H1 (cell line): ENCODE measurements at regions not wholly inside any gene's neighbourhood (a gene's known extent, or its start where the extent isn't known, plus 50 kb on each side); places are given as distances from the start of the nearest gene placed in this dataset.

Experiments
- CTCF ChIA-PET: fragments of 300-600 bp; sonication (Branson Sonifier 250); formaldehyde crosslinking; loops from one replicate; lab custom pipeline; 2021; ENCODE audit not compliant: partially characterized antibody; lab: Charles Lee
- POLR2A ChIA-PET: fragments of 300-600 bp; sonication (Branson Sonifier 250); formaldehyde crosslinking; loops from one replicate; lab custom pipeline; 2021; ENCODE audit warnings: inconsistent platforms; ENCODE audit not compliant: partially characterized antibody; lab: Charles Lee
- DNase-seq, 2 experiments: peaks; one replicate each; pipeline versions ENCODE4 v3.0.0 to v3.0.0-alpha.2; 2010 to 2022; ENCODE audit warnings: low spot score in 2 of 2, low read depth in 1 of 2, mixed read lengths in 1 of 2
- FAIRE-seq: peaks from 2 replicates; lab custom pipeline; 2011; peaks lifted over from hg19 to GRCh38; lab: Jason Lieb, UNC
- H2AFZ ChIP-seq: 2 replicates; pipeline ENCODE4 v1.8.1; 2012; ENCODE audit warnings: low read length, inconsistent platforms
- H2AK5ac ChIP-seq: 2 replicates; pipeline ENCODE4 v1.6.1; 2013; ENCODE audit warnings: low read depth, low read length
- H2BK120ac ChIP-seq: replicated peaks from 2 replicates; pipeline ENCODE3; 2013; ENCODE audit warnings: low read depth, low read length, inconsistent platforms
- H2BK12ac ChIP-seq: 2 replicates; pipeline ENCODE4 v1.6.1; 2013; ENCODE audit warnings: low read depth, low read length
- H2BK15ac ChIP-seq: 2 replicates; pipeline ENCODE4 v1.6.1; 2013; ENCODE audit warnings: low read length
- H2BK20ac ChIP-seq: 2 replicates; pipeline ENCODE4 v1.6.1; 2013; ENCODE audit warnings: low read length
- H2BK5ac ChIP-seq: 2 replicates; pipeline ENCODE4 v1.6.1; 2013; ENCODE audit warnings: low read depth, low read length
- H3K14ac ChIP-seq: 2 replicates; pipeline ENCODE4 v1.6.1; 2013; ENCODE audit warnings: inconsistent platforms; ENCODE audit not compliant: insufficient read length
- H3K18ac ChIP-seq: 2 replicates; pipeline ENCODE4 v1.6.1; 2013; ENCODE audit warnings: low read length; ENCODE audit errors: extremely low read depth
- H3K23ac ChIP-seq: 2 replicates; pipeline ENCODE4 v1.6.1; 2013; ENCODE audit warnings: inconsistent platforms; ENCODE audit not compliant: insufficient read length
- H3K23me2 ChIP-seq: 2 replicates; pipeline ENCODE4 v1.6.1; 2013; ENCODE audit warnings: low read depth, low read length
- H3K27ac ChIP-seq: 2 replicates; pipeline ENCODE4 v1.6.1; 2011; ENCODE audit warnings: low read depth, low read length, inconsistent platforms
- H3K27me3 ChIP-seq, 4 experiments: replicated peaks in 1 of 4; 1 replicate in 1 of 4; 2 replicates in 3 of 4; pipeline versions ENCODE4 v1.6.1 to v1.8.1; 2011 to 2013; ENCODE audit warnings: low read length in 3 of 4, mild to moderate bottlenecking in 3 of 4, inconsistent platforms in 2 of 4, mixed read lengths in 2 of 4, moderate library complexity in 1 of 4; ENCODE audit not compliant: control insufficient read depth in 3 of 4, insufficient read depth in 3 of 4; ENCODE audit errors: extremely low read depth in 1 of 4
- H3K36me3 ChIP-seq, 4 experiments: 2 replicates each; pipeline versions ENCODE4 v1.6.1 to v1.8.1; 2011 to 2013; ENCODE audit warnings: mild to moderate bottlenecking in 4 of 4, low read length in 3 of 4, moderate library complexity in 2 of 4, control low read depth in 1 of 4, inconsistent platforms in 1 of 4; ENCODE audit not compliant: insufficient read depth in 4 of 4, control insufficient read depth in 2 of 4
- H3K4ac ChIP-seq: replicated peaks from 2 replicates; pipeline ENCODE3; 2013; ENCODE audit warnings: low read length, low read depth, mixed read lengths, inconsistent platforms; ENCODE audit not compliant: insufficient read length
- H3K4me1 ChIP-seq, 4 experiments: replicated peaks in 1 of 4; 1 replicate in 1 of 4; 2 replicates in 3 of 4; pipeline versions ENCODE4 v1.6.1 to v1.8.1; 2011 to 2013; ENCODE audit warnings: low read length in 3 of 4, inconsistent platforms in 2 of 4, mixed read lengths in 1 of 4; ENCODE audit not compliant: insufficient read depth in 4 of 4, control insufficient read depth in 3 of 4
- H3K4me2 ChIP-seq, 2 experiments: 2 replicates each; pipeline versions ENCODE4 v1.6.1 to v1.8.1; 2011 to 2013; ENCODE audit warnings: low read depth in 2 of 2, low read length in 2 of 2, control low read depth in 1 of 2, inconsistent platforms in 1 of 2, mild to moderate bottlenecking in 1 of 2; ENCODE audit not compliant: insufficient read depth in 1 of 2
- H3K4me3 ChIP-seq, 4 experiments: fragments of 200-600, 300-600 bp in 1 of 4; sonication (generic), shearing (Covaris generic), sonication (Bioruptor Twin) in 1 of 4; 2 replicates each; pipeline versions ENCODE4 v1.5.1 to v1.8.1; 2011 to 2016; ENCODE audit warnings: low read length in 4 of 4, low read depth in 3 of 4, control low read depth in 2 of 4, inconsistent platforms in 2 of 4, mild to moderate bottlenecking in 2 of 4, mixed read lengths in 1 of 4, moderate library complexity in 1 of 4; ENCODE audit not compliant: insufficient read depth in 2 of 4; ENCODE audit errors: extremely low read depth in 1 of 4
- H3K56ac ChIP-seq: replicated peaks from 2 replicates; pipeline ENCODE3; 2013; ENCODE audit warnings: low read depth, mild to moderate bottlenecking, mixed read lengths, low read length, inconsistent platforms; ENCODE audit not compliant: insufficient read length
- H3K79me1 ChIP-seq: 2 replicates; pipeline ENCODE4 v1.6.1; 2013; ENCODE audit warnings: low read depth, low read length, control low read depth
- H3K79me2 ChIP-seq, 2 experiments: 2 replicates each; pipeline versions ENCODE4 v1.6.1 to v1.8.1; 2012 to 2013; ENCODE audit warnings: low read length in 2 of 2, mild to moderate bottlenecking in 2 of 2, inconsistent platforms in 1 of 2; ENCODE audit not compliant: insufficient read depth in 2 of 2, control insufficient read depth in 1 of 2
- H3K9ac ChIP-seq, 4 experiments: replicated peaks in 1 of 4; 1 replicate in 1 of 4; 2 replicates in 3 of 4; pipeline versions ENCODE4 v1.6.1 to v1.8.1; 2011 to 2013; ENCODE audit warnings: low read depth in 3 of 4, low read length in 3 of 4, control low read depth in 2 of 4, mild to moderate bottlenecking in 2 of 4, moderate library complexity in 2 of 4, inconsistent platforms in 1 of 4; ENCODE audit errors: extremely low read depth in 1 of 4
- H3K9me3 ChIP-seq, 2 experiments: 2 replicates each; pipeline versions ENCODE4 v1.6.1 to v1.8.1; 2012 to 2013; ENCODE audit warnings: mild to moderate bottlenecking in 2 of 2, moderate library complexity in 2 of 2, control low read depth in 1 of 2, inconsistent platforms in 1 of 2, low read depth in 1 of 2, low read length in 1 of 2, mixed read lengths in 1 of 2; ENCODE audit not compliant: insufficient read depth in 2 of 2
- H4K20me1 ChIP-seq, 2 experiments: replicated peaks in 1 of 2; 2 replicates each; pipeline versions ENCODE3 to v1.8.1; 2011 to 2013; ENCODE audit warnings: inconsistent platforms in 2 of 2, low read length in 2 of 2, mild to moderate bottlenecking in 1 of 2; ENCODE audit not compliant: insufficient read depth in 2 of 2, control insufficient read depth in 1 of 2
- H4K5ac ChIP-seq: 2 replicates; pipeline ENCODE4 v1.6.1; 2013; ENCODE audit warnings: low read length, low read depth, mixed read lengths, inconsistent platforms; ENCODE audit not compliant: insufficient read length
- H4K8ac ChIP-seq: 2 replicates; pipeline ENCODE4 v1.8.0; 2013; ENCODE audit warnings: mild to moderate bottlenecking, moderate library complexity, low read length, inconsistent platforms; ENCODE audit not compliant: insufficient read depth; ENCODE audit errors: extremely low read depth
- H4K91ac ChIP-seq: replicated peaks from 2 replicates; pipeline ENCODE3; 2013; ENCODE audit warnings: low read length, mixed read lengths, inconsistent platforms; ENCODE audit not compliant: insufficient read length
- BCL11A ChIP-seq, 2 experiments: IDR thresholded peaks; one replicate each; pipeline ENCODE4 v1.6.1; 2011; ENCODE audit warnings: low read depth in 2 of 2, low read length in 2 of 2, mild to moderate bottlenecking in 2 of 2
- EZH2 ChIP-seq: fragments of 200-600 bp; sonication (generic); IDR thresholded peaks from 2 replicates; pipeline ENCODE4 v1.7.1; 2012; ENCODE audit warnings: low read depth, mild to moderate bottlenecking, moderate library complexity, low read length, inconsistent platforms; ENCODE audit not compliant: severe bottlenecking
- GABPA ChIP-seq: IDR thresholded peaks from 2 replicates; pipeline ENCODE4 v1.6.1; 2011; ENCODE audit warnings: mild to moderate bottlenecking, low read length, moderate library complexity, borderline replicate concordance; ENCODE audit not compliant: insufficient read depth
- GTF2F1 ChIP-seq: IDR thresholded peaks from 2 replicates; pipeline ENCODE4 v1.6.1; 2012; ENCODE audit warnings: low read depth, low read length, improper control_type of control experiment, borderline replicate concordance
- JUND ChIP-seq: IDR thresholded peaks from 2 replicates; pipeline ENCODE4 v1.6.1; 2011; ENCODE audit warnings: mild to moderate bottlenecking, improper control_type of control experiment, low read length
- KDM4A ChIP-seq: IDR thresholded peaks from one replicate; pipeline ENCODE4 v1.7.1; 2012; ENCODE audit warnings: low read depth, mild to moderate bottlenecking, moderate library complexity, low read length, inconsistent platforms; ENCODE audit not compliant: severe bottlenecking
- KDM5A ChIP-seq: fragments of 200-600 bp; IDR thresholded peaks from 2 replicates; pipeline ENCODE4 v1.7.1; 2012; ENCODE audit warnings: mild to moderate bottlenecking, low read length, inconsistent platforms, mixed read lengths
- NANOG ChIP-seq: IDR thresholded peaks from 2 replicates; pipeline ENCODE4 v1.6.1; 2011; ENCODE audit warnings: low read length, low read depth, mild to moderate bottlenecking, inconsistent platforms; ENCODE audit not compliant: insufficient read depth, poor library complexity, severe bottlenecking
- NRF1 ChIP-seq: IDR thresholded peaks from 2 replicates; pipeline ENCODE4 v1.6.1; 2011; ENCODE audit warnings: mild to moderate bottlenecking, low read depth, low read length, improper control_type of control experiment
- PHF8 ChIP-seq: fragments of 200-600 bp; sonication (generic); conservative IDR thresholded peaks from 2 replicates; pipeline ENCODE4 v1.7.1; 2012; ENCODE audit warnings: low read depth, mild to moderate bottlenecking, inconsistent platforms, low read length, moderate library complexity
- POU5F1 ChIP-seq: IDR thresholded peaks from 2 replicates; pipeline ENCODE4 v1.6.1; 2011; ENCODE audit warnings: low read depth, mild to moderate bottlenecking, low read length, moderate library complexity
- SAP30 ChIP-seq: fragments of 300-600 bp; sonication (generic); IDR thresholded peaks from 2 replicates; pipeline ENCODE4 v1.7.1; 2012; ENCODE audit warnings: low read length, moderate library complexity, mild to moderate bottlenecking, inconsistent platforms; ENCODE audit not compliant: insufficient read depth, insufficient replicate concordance
- SP4 ChIP-seq: IDR thresholded peaks from 2 replicates; pipeline ENCODE4 v1.6.1; 2012; ENCODE audit warnings: low read length, inconsistent platforms
- SUZ12 ChIP-seq: fragments of 200-600 bp; sonication (generic); IDR thresholded peaks from 2 replicates; pipeline ENCODE4 v1.6.1; 2012; ENCODE audit warnings: mild to moderate bottlenecking, inconsistent platforms, low read length, moderate library complexity, mixed read lengths
- ZNF274 ChIP-seq: IDR thresholded peaks from 2 replicates; pipeline ENCODE4 v1.7.0; 2012; ENCODE audit warnings: low read length, borderline replicate concordance; ENCODE audit errors: extremely low read depth
- WGBS, 2 experiments: shearing (Covaris generic) in 1 of 2; methylation state at CpG; one replicate each; pipeline versions ENCODE4 v1.1.6 to v1.1.7; 2013 to 2015; ENCODE audit warnings: low lambda C conversion rate in 2 of 2, mixed read lengths in 2 of 2, inconsistent platforms in 1 of 2, low coverage in 1 of 2, missing lambda C conversion rate in 1 of 2; ENCODE audit not compliant: insufficient replicate concordance in 2 of 2, insufficient coverage in 1 of 2, insufficient read length in 1 of 2; ENCODE audit errors: extremely low coverage in 1 of 2, missing lambda C conversion rate in 1 of 2; 5-methylcytosine and 5-hydroxymethylcytosine counted together

GRCh38 chr14:55764784-55765183 is 184.8 kb downstream of the KTN1 start:
- H3K23me2 ChIP-seq = no peaks in the 10 kb centered on the region
- no peak overlapping the region for H3K4me3 ChIP-seq
- no peak overlapping the region for H3K9ac ChIP-seq
- no peak overlapping the region for H3K56ac ChIP-seq
- H3K4ac ChIP-seq = no peak overlapping the region
- H3K79me2 ChIP-seq = no peaks in the 10 kb centered on the region
- H2BK20ac ChIP-seq = no peak overlapping the region
- H3K4me2 ChIP-seq = no peak overlapping the region
- H2BK15ac ChIP-seq = no peak overlapping the region
- H3K27ac ChIP-seq = no peak overlapping the region
- H4K8ac ChIP-seq = no peak overlapping the region
- H2AFZ ChIP-seq = no peak overlapping the region
- ChIA-PET CTCF (interaction anchor here (1.8 kb wide), 1 partner anchor 33 kb away, joined by 3 read pairs; no protein-coding TSS in a partner anchor), POLR2A (no interaction called here)
- no peak overlapping the region for H4K5ac ChIP-seq
- no peak overlapping the region for H3K23ac ChIP-seq
- H3K27me3 ChIP-seq = no peaks in the 10 kb centered on the region
- H2AK5ac ChIP-seq = no peak overlapping the region
- H3K18ac ChIP-seq = no peak overlapping the region
- no peak overlapping the region for H4K91ac ChIP-seq
- H2BK120ac ChIP-seq = no peak overlapping the region
- no peaks in the 10 kb centered on the region for H3K9me3 ChIP-seq
- H4K20me1 ChIP-seq = no peaks in the 10 kb centered on the region
- no peaks in the 10 kb centered on the region; a peak in 1 of 8 replicates for H3K36me3 ChIP-seq
- H3K79me1 ChIP-seq = no peaks in the 10 kb centered on the region
- H3K14ac ChIP-seq = no peak overlapping the region
- FAIRE-seq (no peak), DNase-seq (no peak)
- H3K4me1 ChIP-seq = peaks cover 0 to 4% (median 4%) of the 10 kb centered on the region in 4 experiments; a peak in 3 of 7 replicates
- H2BK5ac ChIP-seq = no peak overlapping the region
- 92% methylated on average over 1 of the region's 1 CpG; no CpG with 5 or more reads in 1 of the 2 experiments for WGBS, 2 experiments
- no peak overlapping the region for H2BK12ac ChIP-seq
- TF ChIP-seq NANOG = no peak
- no peak for TF ChIP-seq NRF1
- no peak for TF ChIP-seq ZNF274
- TF ChIP-seq KDM5A = no peak
- no peak for TF ChIP-seq SAP30
- no peak for TF ChIP-seq SP4
- no peak for TF ChIP-seq KDM4A
- no peak for TF ChIP-seq POU5F1
- no peak for TF ChIP-seq PHF8
- TF ChIP-seq JUND = no peak
- no peak for TF ChIP-seq GABPA
- no peak for TF ChIP-seq SUZ12
- no peak for TF ChIP-seq BCL11A (IDR thresholded peaks at IDR 0.05; ENCODE audit: low read depth in 2 of 2, low read length in 2 of 2)
- no peak for TF ChIP-seq GTF2F1
- no peak for TF ChIP-seq EZH2
